GM18867 (cell line): ENCODE measurements at regions not wholly inside any gene's neighbourhood (a gene's known extent, or its start where the extent isn't known, plus 50 kb on each side); places are given as distances from the start of the nearest gene placed in this dataset.
"Not testable (repeated sequence)": the region's sequence is repeated elsewhere in the genome, so short reads cannot be mapped to it uniquely, and the experiment has no call there.

ENCODE experiments used
- ATAC-seq: cut with Tn5 transposase; IDR thresholded peaks from one replicate; pipeline ENCODE4 v1.9.1; 2021; ENCODE audit warnings: mild to moderate bottlenecking, moderate library complexity; ENCODE audit not compliant: unreplicated experiment

DNA sequence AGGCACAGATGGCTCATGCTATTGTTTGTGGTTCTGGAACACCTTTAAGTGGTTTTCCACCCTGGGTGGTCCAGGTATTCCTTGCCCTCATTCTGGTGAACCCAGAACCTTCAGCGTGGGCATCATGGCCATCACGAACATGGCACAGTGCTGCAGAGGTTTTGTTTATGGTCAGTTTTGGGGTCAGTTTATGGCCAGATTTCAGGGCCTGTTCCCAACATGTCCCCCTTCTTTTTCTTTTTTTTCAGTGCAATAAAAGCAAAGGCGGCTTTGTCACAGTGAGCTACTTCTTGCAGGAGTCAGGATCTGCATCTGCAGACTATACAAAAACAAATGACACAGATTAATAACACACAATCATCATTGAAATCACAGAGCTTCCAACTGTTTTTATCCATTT, 1085.0 kb upstream of the ALCAM start:
- ATAC-seq: no peak

DNA sequence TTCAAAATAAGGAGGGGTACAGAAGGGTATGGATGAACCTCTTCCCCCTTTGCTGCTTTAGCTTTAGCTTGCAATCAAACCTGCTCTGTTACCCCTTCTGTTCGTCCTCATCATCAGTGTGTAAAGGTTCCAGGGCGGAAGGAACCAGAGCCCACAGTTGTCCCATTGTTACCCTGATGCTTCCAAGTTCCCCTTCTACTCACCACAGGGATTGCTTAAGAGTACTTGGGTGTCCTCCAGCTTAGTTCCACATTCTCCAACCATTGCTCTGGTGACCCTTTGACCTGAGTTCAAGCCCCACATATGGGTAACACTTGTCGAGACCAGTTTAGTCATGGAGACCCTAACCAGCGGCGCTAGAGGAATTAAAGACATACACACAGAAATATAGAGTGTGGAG, 1080.1 kb upstream of the ALCAM start:
- ATAC-seq: no peak

DNA sequence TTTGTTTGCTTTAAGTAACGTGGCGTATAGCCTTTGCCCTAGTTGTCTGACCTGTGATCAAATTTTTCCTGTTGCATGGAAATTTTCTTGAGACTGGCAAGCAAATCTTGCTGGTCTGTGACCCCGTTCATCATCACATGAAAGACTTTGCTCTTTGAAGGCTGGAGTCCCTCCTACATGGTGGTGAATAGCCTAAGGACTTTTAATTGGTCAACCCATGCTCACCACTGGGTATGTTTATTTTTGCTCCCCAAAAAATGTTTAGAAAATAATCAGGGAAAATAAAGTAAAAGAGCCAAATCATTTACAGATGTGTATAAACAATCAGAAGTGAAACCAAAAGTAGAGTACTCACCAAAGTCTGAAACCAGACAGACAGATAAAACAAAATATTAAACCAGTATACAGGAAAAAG, 1075.3 kb upstream of the ALCAM start:
- peak; percentile 83 for ATAC-seq

DNA sequence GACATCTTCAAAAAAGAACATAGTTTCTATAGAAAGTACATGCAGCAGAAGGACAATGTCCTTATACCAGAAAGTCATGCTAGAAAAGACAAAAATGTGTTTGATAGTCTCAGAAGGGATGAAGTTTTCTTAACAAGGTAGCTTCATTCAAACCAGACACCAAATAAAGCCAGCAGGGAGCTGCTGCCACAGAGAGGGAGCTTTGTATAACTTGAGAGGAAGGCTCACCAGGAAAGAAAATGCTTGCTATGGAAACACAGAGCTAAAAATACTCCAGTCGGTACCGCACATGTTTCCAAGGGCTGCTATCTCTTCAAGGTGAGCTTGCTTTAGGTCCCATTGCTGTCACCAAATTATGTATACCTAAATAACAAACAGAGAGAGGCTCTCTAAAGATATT, 1074.8 kb upstream of the ALCAM start:
- peak; percentile 35 for ATAC-seq

DNA sequence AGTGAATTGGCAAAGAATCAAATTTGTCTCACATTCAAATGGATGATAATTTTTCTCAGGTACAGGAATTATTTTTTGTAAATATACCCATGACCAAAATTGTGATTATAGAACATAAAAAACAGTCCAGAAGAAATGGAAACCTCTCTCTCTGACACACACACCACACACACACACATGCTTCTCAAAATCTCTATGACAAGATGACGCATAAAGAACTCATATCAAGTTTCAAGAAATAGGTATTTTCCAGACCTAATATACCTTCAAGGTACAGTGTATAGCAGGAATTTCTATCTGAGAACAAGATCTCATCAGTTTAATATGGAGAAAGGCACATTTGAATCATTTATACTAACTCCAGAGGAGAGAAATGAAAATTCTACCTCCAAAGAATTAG, 1069.1 kb upstream of the ALCAM start:
- ATAC-seq: no peak

DNA sequence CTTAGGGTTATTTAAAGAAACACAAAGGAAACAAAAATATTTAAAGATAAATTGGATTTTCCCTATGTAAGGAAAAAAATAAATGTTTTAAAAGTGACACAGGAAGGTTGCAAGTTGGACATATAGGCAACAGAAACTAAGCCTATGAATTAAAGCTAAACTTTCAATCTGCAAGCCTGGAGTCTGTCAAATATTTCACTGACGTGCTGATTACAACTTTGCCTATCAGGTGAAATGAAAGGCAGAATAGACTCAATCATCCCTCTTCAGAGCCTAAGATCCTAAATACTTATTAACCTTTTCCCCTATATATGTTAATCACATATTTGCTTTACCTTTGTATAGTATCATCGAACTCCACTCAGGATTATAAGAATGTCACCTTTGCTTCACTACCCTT, 1068.0 kb upstream of the ALCAM start:
- ATAC-seq: no peak

DNA sequence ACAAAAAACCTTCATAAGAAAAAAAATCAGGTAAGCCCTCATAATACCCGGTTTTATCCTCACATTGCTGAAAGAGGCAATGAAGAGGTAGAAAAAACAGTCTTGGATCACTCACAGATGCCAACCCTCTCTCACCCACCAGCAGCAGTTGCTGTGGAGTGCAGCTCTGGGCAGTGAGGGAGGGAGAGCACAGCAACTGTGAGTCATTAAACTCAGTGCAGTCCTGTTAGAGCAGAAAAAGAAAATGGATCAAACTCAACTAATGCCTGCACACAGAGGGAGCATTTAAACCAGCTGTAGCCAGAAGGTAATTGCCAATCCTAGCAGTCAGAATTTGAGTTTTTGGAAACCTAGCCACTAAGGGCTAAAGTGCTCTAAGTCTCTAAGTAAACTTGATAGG, 1050.6 kb upstream of the ALCAM start:
- ATAC-seq: no peak

DNA sequence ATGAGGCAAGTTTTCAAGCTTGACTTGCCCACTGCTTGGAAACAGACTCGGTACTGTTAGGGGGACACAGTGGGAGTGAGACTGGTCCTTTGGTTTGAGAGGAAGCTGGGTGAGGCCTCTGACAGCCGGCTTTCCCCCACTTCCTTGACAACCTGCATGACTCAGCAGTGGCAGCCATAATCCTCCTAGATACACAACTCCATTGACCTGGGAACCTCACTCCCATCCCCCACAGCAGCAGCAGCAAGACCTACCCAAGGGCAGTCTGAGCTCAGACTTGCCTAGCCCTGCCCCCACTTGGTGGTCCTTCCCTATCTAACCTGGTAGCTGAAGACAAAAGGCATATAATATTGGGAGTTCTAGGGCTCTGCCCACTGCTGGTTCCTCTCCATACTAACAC, 1043.5 kb upstream of the ALCAM start:
- ATAC-seq: no peak

DNA sequence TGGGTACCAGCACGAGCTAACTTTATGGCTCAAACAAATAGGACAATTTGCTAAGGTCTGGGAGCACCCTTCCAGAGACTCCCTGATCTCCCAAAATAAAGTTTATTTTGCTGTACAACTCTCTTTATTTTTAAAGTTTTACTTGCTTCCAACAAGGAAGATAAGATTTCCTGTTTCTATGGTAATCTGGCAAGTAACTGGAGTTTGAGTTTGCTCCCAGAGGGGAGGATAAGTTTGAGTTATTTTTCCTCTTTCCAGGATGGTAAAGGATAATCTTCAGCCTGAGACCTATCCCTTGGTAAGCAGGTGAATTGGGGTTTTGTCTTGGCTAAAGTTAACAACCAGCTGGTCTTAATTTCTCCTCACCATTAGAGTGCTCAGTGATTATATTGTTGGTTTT, 1019.4 kb upstream of the ALCAM start:
- ATAC-seq: no peak

DNA sequence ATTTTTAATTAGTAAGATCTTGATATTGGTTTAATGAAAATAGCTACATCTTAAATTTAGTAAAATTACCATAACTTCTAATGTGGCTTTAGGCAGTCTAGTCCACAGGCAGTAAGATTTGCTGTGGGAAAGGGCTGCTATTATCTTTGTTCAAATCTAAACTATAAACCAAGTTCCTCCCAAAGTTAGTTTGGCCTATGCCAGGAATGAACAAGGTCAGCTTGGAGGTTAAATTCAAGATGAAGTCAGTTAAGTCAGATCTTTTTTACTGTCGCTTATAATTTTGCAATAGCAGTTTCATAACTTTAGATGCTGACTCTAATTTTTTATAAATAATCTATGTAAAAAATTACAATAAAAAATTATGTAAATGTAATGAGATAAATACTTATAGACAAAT, 1016.9 kb upstream of the ALCAM start:
- no peak for ATAC-seq

DNA sequence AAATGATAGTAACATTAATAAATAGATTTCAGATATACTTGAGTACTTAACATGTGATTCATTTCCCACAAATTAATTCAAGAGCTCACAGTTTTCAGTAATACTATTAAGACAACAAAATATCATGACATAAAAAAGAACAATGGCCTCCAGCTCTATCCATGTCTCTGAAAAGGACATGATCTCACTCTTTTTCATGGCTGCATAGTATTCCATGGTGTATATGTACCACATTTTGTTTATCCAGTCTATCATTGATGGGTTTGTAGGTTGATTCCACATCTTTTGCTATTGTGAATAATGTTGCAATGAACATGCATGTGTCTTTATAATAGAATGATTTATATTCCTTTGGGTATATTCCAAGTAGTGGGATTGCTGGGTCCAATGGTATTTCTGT, 1012.8 kb upstream of the ALCAM start:
- no peak for ATAC-seq

DNA sequence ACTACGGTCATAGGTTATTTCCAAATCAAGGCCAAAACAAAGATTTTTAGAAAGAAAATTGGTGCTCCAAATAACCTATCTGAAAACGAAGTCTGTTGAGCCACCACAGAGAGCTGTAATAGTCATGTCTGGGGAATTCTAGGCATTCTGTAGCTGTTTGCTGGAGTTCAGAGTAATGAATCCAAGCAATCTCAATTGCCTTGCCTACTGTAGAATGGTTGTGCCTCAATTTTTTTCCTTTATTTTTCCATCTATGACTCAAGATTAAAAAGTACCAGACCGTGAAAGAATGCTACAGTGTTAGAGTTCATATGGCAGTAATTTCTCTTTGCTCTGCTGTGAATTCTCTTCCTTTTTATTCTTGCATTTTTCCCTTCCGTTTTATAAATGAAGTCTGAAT, 1007.2 kb upstream of the ALCAM start:
- no peak for ATAC-seq

DNA sequence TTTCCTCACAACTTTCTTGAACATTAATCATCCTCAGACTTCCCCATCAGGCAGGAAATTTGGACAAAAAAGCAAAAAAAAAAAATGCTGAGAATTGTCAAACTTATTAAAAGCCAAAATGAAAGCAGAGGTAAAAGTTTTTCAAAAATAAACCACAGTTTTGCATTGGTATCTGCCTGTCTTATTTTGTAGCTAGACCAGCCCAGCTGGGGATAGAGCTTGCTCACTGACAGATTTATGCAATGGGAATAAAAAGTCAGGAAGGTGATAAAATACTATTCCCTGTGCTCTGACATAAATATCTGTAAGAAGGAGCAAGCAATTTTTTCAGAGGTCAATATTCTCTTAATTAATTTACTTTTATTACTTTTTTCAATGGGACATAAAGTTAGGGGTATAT, 1006.7 kb upstream of the ALCAM start:
- no peak for ATAC-seq

DNA sequence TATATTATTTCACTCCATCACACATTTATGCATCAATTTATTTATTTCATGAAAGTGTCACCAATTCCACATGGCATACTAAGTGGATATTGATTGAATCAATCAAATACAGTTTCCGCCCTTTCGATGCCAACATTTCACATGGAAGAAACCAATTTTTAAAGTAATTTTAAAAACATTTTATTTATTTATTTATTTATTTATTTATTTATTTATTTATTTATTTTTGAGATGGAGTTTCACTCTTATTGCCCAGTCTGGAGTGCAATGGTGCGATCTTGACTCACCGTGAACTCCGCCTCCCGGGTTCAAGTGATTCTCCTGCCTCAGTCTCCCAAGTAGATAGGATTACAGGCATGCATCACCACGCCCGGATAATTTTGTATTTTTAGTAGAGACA, 1005.0 kb upstream of the ALCAM start:
- ATAC-seq: not testable (repeated sequence)

DNA sequence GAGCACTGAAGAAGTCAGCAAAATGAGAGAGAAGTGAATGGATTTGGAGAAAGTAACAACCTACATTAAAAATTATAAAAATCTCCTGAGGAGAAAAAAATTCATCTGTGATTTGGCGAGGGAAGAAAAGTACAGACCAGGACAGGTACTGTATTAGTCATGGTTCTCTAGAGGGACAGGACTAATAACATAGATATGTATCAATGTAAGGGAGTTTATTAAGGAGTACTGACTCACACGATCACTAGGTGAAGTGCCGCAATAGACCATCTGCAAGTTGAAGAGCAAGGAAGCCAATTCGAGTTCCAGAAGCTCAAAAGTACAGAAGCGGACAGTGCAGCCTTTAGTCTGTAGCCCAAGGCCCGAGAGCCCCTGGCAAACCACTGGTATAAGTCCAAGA, 1004.4 kb upstream of the ALCAM start:
- ATAC-seq: no peak

DNA sequence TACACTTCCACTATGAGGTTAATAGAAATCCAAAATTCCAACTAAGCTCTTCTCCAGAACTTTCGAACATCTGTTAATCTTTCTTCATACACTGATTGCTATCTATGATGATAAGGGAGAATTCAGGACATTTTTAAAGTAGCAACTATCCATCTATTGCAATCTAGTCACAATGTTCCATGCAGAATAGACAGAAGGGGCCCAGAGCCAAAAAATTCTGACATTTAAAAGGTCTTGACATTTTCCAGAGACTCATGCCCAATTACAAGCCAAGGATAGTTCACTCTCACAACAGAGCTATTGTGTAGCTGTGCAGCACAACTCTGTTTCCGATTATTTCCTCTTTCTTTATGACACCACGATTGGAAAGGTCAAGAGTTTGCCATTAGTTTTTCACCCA, 999.7 kb upstream of the ALCAM start:
- ATAC-seq: no peak

DNA sequence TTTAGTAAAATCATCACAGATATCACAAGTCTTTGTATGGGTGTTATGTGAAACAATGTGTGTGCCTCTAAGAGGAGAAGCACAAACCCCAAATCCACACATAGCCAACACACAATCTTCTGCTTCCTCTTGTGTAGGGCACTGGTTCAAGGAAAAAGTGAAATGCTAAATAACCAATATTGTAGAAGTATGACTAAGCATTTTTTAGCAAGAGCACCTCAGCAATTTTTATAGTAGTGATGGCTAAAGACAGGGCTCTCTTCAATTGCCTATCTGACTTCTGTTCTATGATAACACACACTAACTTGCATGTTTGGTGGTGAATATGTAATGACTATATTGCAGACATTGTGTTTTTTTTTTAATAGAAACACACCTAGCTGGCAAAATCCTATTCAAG, 997.9 kb upstream of the ALCAM start:
- ATAC-seq: no peak

DNA sequence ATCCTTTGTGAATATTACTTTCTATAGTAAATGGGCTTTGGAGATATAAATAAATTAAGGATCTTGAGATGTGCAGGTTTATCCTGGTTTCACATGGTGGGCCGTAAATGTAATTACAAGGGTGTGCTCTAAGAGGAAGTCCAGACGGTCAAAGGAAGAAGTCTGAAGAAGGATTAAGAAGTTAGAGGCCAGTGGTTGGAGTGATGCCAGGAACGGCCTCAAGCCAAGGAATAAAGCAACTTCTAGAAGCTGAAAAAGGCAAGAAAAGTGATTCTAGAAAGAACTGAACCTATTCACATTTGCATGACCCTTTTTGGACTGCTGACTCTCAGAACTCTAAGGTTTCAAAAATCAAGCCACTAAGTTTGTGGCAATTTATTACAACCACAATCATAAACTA, 981.3 kb upstream of the ALCAM start:
- no peak for ATAC-seq

DNA sequence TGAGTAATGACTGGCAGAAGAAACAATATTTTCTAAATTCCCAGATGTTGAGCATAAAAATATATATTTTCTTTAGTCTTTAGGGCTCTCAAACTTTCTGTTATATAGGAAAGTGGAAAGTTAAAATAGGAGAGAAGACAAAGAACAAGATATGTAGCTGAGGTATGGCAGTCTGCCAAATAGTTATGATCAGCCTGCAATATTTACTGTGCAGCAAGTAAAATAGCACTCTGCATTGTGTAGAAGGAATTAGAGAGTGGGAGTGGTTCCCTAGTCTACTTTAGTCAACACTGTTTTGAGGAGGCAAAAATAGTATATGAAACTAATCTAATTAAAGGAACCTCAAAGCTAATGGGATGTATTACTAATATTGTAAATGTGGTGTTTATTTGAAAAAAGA, 978.1 kb upstream of the ALCAM start:
- ATAC-seq: no peak

DNA sequence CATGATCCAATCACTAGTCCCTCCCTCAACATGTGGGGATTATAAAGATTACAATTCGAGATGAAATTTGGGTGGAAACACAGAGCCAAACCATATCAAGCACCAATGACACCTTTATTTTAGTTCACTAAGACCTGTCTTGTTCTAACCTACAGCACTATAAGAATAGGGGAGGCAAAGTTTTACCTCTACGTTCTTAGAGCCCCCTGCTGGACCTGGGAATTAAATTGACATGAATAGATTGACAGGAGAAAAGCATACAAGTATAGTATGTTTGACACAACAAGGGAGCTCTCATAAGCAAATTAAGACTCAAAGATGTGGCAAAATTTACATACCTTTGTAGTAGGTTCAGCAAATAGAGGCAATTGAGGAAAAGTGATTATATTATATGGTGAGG, 974.4 kb upstream of the ALCAM start:
- no peak for ATAC-seq

DNA sequence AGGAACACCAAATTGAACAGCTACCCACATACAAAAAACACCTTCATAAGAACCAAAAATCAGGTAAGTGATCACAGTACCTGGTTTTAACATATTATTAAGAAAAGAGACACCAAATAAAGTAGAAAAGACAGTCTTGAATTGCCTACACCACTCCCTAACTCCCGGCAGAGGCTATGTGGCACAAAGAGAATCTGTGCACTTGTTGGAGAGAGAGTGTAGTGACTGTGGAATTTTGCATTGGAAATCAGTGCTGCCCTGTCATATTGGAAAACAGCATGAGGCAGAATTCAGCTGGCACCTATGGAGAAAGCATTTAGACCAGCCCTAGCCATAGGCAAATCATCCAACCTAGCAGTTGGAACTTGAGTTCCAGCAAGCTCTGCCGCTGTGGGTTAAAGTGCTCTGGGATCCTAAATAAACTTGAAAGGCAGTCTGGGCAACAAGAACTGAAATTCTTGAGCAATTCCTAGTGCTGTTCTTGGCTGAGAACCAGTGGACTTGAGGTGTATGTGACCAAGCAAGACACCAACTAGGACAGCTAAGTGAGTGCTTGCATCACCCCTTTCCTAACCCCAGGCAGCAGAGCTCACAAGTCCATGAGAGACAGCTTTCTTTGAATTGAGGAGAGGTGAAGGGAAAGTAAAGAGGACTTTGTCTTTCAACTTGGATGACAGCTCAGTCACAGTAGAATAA, 969.6 kb upstream of the ALCAM start:
- ATAC-seq: no peak

DNA sequence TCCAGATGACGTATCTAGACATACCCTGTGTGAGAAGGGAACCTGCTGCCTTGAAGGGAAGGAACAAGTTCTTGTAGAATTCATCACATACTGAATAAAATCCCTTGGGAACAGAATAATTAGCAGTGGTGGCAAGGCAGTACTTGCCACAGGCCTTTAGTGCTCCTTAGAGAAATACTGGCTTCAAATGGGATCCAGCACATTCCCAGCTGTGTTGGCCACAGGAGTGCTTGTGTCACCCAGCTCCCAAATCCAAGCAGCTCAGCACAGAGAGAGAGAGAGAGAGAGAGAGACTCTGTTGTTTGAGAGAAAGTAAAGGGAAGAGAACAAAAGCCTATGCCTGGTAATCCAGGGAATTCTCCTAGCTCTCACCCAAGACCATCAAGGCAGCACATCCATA, 969.0 kb upstream of the ALCAM start:
- ATAC-seq: no peak

DNA sequence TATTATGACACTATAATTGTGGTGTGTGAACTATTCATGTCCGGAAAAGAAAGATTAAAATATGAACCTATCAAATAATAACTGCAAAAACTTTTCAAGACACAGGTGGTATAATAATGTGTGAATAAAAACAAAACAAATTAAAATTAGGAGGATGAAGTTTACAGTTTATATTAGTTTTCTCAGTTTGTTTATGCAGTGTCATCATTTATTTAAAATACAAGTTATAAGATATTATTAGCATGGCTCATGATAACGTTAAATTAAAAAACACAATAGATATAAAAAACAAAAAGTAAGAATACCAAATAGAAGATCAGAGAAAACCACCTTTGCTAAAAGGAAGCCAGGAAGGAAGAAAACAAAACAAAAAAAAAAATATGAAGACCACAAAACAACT, 963.8 kb upstream of the ALCAM start:
- no peak for ATAC-seq

DNA sequence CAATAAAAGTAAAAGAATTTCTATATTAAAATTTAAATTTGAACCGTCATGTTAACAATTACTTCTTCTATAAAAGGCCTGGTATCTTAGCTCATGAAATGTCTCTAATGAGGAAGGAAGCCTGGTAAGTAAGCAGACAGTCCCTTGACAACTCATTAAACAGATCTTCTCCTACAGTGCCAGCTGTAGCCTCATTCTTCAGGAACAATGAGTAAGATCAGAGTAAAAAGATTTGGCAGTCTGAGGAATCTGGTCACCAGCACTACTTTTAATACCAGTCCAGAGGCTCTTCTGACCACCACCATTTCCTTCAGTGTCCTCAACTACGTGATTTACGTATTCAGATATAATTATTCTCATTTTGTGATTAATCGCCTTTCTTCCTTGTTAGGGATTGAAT, 955.0 kb upstream of the ALCAM start:
- ATAC-seq: no peak
